ENCODE measurements at regions not wholly inside any gene's neighbourhood (a gene's known extent, or its start where the extent isn't known, plus 50 kb on each side); places are given as distances from the start of the nearest gene placed in this dataset.

DNA sequence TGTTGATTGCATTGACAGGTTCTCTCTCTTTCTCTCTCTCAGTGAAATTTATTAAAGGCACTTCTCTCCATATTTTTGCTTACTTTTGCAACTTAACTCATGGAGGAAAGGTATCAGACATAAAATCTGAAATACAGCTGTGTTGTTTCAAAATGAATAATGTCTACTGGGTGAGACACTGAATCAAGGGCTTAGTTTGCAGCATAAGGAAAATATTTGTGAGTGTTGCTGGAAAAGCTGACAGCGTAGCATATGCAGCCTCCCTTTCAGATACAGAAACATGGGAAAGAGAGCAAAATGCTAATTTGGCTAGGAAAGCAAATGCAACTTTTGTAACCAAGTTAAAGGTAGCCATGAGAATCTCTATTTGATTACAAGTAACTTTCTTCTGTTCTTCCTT is 81.5 kb upstream of the COL3A1 start:
- TF ChIP-seq, protein P1, sequence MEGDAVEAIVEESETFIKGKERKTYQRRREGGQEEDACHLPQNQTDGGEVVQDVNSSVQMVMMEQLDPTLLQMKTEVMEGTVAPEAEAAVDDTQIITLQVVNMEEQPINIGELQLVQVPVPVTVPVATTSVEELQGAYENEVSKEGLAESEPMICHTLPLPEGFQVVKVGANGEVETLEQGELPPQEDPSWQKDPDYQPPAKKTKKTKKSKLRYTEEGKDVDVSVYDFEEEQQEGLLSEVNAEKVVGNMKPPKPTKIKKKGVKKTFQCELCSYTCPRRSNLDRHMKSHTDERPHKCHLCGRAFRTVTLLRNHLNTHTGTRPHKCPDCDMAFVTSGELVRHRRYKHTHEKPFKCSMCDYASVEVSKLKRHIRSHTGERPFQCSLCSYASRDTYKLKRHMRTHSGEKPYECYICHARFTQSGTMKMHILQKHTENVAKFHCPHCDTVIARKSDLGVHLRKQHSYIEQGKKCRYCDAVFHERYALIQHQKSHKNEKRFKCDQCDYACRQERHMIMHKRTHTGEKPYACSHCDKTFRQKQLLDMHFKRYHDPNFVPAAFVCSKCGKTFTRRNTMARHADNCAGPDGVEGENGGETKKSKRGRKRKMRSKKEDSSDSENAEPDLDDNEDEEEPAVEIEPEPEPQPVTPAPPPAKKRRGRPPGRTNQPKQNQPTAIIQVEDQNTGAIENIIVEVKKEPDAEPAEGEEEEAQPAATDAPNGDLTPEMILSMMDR (IDR thresholded peaks at IDR 0.05), result no peak
- TF ChIP-seq POLR2A (IDR thresholded peaks at IDR 0.05), result no peak

Data from testis (tissue), 2 donors.